ENCODE measurements at regions not wholly inside any gene's neighbourhood (a gene's known extent, or its start where the extent isn't known, plus 50 kb on each side); places are given as distances from the start of the nearest gene placed in this dataset.
"Not testable (repeated sequence)": the region's sequence is repeated elsewhere in the genome, so short reads cannot be mapped to it uniquely, and the experiment has no call there.

DNA sequence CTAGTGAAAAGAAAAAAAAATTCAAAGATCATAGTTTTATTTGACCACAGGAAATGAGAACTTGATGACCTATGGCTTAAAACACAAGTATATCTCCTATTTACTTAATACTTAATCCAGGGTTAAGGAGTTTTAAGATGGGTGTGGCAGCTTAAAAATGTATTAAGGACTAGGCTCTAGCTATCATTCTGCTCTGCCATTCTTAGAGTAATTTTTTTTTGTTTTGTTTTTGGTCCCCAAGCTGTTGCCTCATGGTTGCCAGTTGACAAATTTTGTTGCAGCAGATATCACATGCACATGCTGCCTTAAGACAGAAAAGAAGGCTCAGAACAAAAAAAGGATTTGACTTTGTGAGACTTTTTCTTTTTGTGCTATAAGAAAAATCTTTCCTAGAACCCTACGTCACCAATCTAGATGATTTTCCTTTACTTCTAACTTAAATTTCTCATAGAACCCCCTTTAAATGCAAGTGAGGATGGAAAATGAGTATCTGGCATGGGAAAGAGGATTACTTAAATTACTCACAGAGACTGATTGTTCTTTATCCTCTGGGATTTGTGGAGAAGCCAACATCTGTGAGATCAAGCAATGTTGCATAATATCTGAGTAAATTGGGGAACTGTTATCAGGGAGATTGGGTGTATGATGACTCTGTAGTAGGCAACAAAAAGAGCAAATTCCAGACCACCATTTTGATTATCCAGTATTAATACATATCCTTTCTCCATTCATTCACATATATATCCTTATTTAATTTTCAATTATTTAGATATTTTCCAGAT lies 364.7 kb upstream of the CD180 start:
- DNase-seq (ENCODE audit: low read depth) = peak; percentile 76
- no peak overlapping the region for H3K4me3 ChIP-seq (ENCODE audit: low read depth, low read length)
- no peak for TF ChIP-seq CTCF (IDR thresholded peaks at IDR 0.05; ENCODE audit: insufficient read depth, low read length)

GRCh38 chr5:67552773-67553172 lies 356.2 kb upstream of the CD180 start:
- no peak overlapping the region for H3K4me3 ChIP-seq (ENCODE audit: low read depth, low read length)
- DNase-seq (ENCODE audit: low read depth) = no peak
- no peak for TF ChIP-seq CTCF (IDR thresholded peaks at IDR 0.05; ENCODE audit: insufficient read depth, low read length)

DNA sequence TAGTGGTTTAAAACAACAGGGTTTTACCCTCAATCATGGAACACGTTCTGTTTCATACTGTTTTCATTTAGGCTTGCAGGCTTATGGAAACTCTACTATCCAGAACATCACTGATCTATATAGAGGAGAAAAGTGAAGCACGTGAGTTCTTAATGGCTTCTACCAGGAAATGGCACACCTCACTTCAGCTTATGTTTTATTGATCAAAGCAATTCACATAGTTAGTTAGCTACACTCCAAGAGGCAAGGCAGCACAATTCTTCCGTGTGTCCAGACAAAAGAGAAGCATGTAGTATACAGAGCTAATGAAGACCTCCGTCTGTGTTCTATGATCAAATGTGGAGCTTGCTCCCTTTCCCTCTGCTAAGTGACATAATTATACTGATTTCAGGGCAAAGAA lies 353.3 kb upstream of the CD180 start:
- no peak for DNase-seq (ENCODE audit: low read depth)
- TF ChIP-seq CTCF (IDR thresholded peaks at IDR 0.05; ENCODE audit: insufficient read depth, low read length) = no peak
- no peak overlapping the region for H3K4me3 ChIP-seq (ENCODE audit: low read depth, low read length)

- no peak for DNase-seq (ENCODE audit: low read depth)
- no peak for TF ChIP-seq CTCF (IDR thresholded peaks at IDR 0.05; ENCODE audit: insufficient read depth, low read length)
- H3K4me3 ChIP-seq (ENCODE audit: low read depth, low read length) = no peak overlapping the region
These were observed 352.7 kb upstream of the CD180 start for GRCh38 chr5:67549296-67549618.

DNA sequence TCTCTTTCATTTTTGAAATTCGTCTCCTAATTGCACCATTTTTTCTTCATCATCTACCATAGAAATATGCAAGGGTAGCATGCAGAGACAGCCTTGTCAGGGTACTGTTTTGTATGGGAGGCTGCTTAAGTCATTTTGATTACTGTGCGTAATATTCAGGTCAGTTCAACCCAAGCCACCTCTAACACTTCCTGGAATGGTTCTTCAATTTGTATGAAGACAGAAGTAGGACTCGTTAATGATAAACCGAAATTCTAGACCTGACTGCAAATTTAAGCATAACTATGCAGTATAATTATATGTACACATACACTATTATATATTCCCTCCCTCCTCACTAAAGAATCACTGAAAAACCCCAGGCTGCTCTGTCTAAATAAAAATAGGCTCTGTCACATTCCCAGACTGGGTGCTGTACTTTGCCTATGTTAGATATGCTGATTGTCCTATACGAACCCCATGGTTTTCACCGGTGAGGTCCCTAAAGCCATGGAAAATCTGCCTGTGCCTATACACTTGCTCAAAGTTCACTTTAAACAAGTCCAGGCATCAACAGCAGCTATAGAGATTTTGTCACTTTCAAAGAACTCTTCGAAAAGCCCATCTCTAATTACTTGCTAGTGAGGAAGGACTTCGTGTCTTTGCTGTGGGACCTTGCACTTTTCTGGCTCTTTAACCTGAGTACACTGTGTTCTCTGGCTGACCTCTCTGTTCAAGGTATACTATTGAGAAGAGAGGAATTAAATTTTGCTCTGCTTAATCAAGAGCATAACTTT lies 352.1 kb upstream of the CD180 start:
- no peak overlapping the region for H3K4me3 ChIP-seq (ENCODE audit: low read depth, low read length)
- DNase-seq (ENCODE audit: low read depth) = no peak
- TF ChIP-seq CTCF (IDR thresholded peaks at IDR 0.05; ENCODE audit: insufficient read depth, low read length) = no peak

- no peak overlapping the region for H3K4me3 ChIP-seq (ENCODE audit: low read depth, low read length)
- no peak for TF ChIP-seq CTCF (IDR thresholded peaks at IDR 0.05; ENCODE audit: insufficient read depth, low read length)
These were observed 351.1 kb upstream of the CD180 start for GRCh38 chr5:67547682-67548081.

DNA sequence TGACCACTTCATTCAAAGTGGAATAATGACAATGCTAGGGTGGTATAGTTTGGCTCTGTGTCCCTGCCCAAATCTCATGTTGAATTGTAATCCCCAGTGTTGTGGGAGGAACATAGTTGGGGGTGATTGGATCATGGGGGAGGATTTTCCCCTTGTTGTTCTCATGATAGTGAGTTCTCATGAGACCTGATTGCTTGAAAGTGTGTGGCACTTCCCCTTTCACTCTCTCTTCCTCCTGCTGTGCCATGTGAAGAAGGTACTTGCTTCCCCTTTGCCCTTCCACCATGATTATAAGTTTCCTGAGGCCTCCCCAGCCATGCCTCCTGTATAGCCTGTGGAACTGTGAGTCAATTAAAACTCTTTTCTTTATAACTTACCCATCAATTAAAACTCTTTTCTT lies 348.3 kb upstream of the CD180 start:
- not testable (repeated sequence) for H3K4me3 ChIP-seq (ENCODE audit: low read depth, low read length); DNase-seq (ENCODE audit: low read depth)

More at GRCh38 chr5:67547682-67548081, 351.1 kb upstream of the CD180 start:
- no peak for DNase-seq (ENCODE audit: low read depth)

All from fibroblast of the aortic adventitia (primary cell).